ENCODE measurements at regions not wholly inside any gene's neighbourhood (a gene's known extent, or its start where the extent isn't known, plus 50 kb on each side); places are given as distances from the start of the nearest gene placed in this dataset.

GRCh38 chr3:74676-75243 is 121.8 kb upstream of the CHL1 start:
- Histone ChIP-seq H3K36me3 (ENCODE audit: insufficient read depth) (no peaks in the 10 kb centered on the region), H2AFZ (ENCODE audit: low read depth) (no peak overlapping the region), H3K27me3 (ENCODE audit: insufficient read depth, low read depth) (no peaks in the 10 kb centered on the region), H3K79me2 (ENCODE audit: insufficient read depth, low read depth) (no peaks in the 10 kb centered on the region), H3K9ac (no peak overlapping the region), H3K4me1 (ENCODE audit: low read depth, poor library complexity, severe bottlenecking) (no peaks in the 10 kb centered on the region), H3K27ac (no peak overlapping the region), H3K4me2 (no peak overlapping the region), H4K20me1 (ENCODE audit: insufficient read depth) (no peaks in the 10 kb centered on the region), H3K4me3 (IDR thresholded peaks at IDR 0.05; ENCODE audit: insufficient read depth, low read depth, low read length) (no peak overlapping the region)
- no peak for TF ChIP-seq CTCF (conservative IDR thresholded peaks at IDR 0.05; ENCODE audit: low read depth, low read length)

- no peak overlapping the region for H3K4me3 ChIP-seq (IDR thresholded peaks at IDR 0.05; ENCODE audit: insufficient read depth, low read depth, low read length)
- H4K20me1 ChIP-seq (ENCODE audit: insufficient read depth), result no peaks in the 10 kb centered on the region
- no peaks in the 10 kb centered on the region for H3K4me1 ChIP-seq (ENCODE audit: low read depth, poor library complexity, severe bottlenecking)
- H3K27me3 ChIP-seq (ENCODE audit: insufficient read depth, low read depth), result no peaks in the 10 kb centered on the region
- no peak overlapping the region for H2AFZ ChIP-seq (ENCODE audit: low read depth)
- H3K9ac ChIP-seq, result no peak overlapping the region
- no peak overlapping the region for H3K27ac ChIP-seq
- TF ChIP-seq CTCF (conservative IDR thresholded peaks at IDR 0.05; ENCODE audit: low read depth, low read length), result no peak
- H3K36me3 ChIP-seq (ENCODE audit: insufficient read depth), result no peaks in the 10 kb centered on the region
- no peak overlapping the region for H3K4me2 ChIP-seq
- no peaks in the 10 kb centered on the region for H3K79me2 ChIP-seq (ENCODE audit: insufficient read depth, low read depth)
Observed at GRCh38 chr3:75260-75659, 121.3 kb upstream of the CHL1 start.

- H4K20me1 ChIP-seq (ENCODE audit: insufficient read depth), result no peaks in the 10 kb centered on the region
- H3K79me2 ChIP-seq (ENCODE audit: insufficient read depth, low read depth), result no peaks in the 10 kb centered on the region
- no peak overlapping the region for H2AFZ ChIP-seq (ENCODE audit: low read depth)
- H3K36me3 ChIP-seq (ENCODE audit: insufficient read depth), result no peaks in the 10 kb centered on the region
- no peak overlapping the region for H3K27ac ChIP-seq
- no peak for TF ChIP-seq CTCF (conservative IDR thresholded peaks at IDR 0.05; ENCODE audit: low read depth, low read length)
- no peaks in the 10 kb centered on the region for H3K4me1 ChIP-seq (ENCODE audit: low read depth, poor library complexity, severe bottlenecking)
- no peak overlapping the region for H3K4me2 ChIP-seq
- H3K27me3 ChIP-seq (ENCODE audit: insufficient read depth, low read depth), result no peaks in the 10 kb centered on the region
- no peak overlapping the region for H3K9ac ChIP-seq
- no peak overlapping the region for H3K4me3 ChIP-seq (IDR thresholded peaks at IDR 0.05; ENCODE audit: insufficient read depth, low read depth, low read length)
Observed at GRCh38 chr3:79542-79941, 117.0 kb upstream of the CHL1 start.

GRCh38 chr3:82508-82907 is 114.1 kb upstream of the CHL1 start:
- H3K9ac ChIP-seq, result no peak overlapping the region
- H4K20me1 ChIP-seq (ENCODE audit: insufficient read depth), result no peaks in the 10 kb centered on the region

More at GRCh38 chr3:82508-82907, 114.1 kb upstream of the CHL1 start:
- H3K4me2 ChIP-seq, result no peak overlapping the region
- no peaks in the 10 kb centered on the region for H3K36me3 ChIP-seq (ENCODE audit: insufficient read depth)
- no peak overlapping the region for H3K27ac ChIP-seq
- H3K27me3 ChIP-seq (ENCODE audit: insufficient read depth, low read depth), result no peaks in the 10 kb centered on the region
- H2AFZ ChIP-seq (ENCODE audit: low read depth), result no peak overlapping the region
- no peaks in the 10 kb centered on the region for H3K79me2 ChIP-seq (ENCODE audit: insufficient read depth, low read depth)
- H3K4me3 ChIP-seq (IDR thresholded peaks at IDR 0.05; ENCODE audit: insufficient read depth, low read depth, low read length), result no peak overlapping the region
- no peak for TF ChIP-seq CTCF (conservative IDR thresholded peaks at IDR 0.05; ENCODE audit: low read depth, low read length)
- H3K4me1 ChIP-seq (ENCODE audit: low read depth, poor library complexity, severe bottlenecking), result no peaks in the 10 kb centered on the region
